ENCODE measurements at regions not wholly inside any gene's neighbourhood (a gene's known extent, or its start where the extent isn't known, plus 50 kb on each side); places are given as distances from the start of the nearest gene placed in this dataset.

- in situ Hi-C loops (cut with MboI; ENCODE audit: low pct_unique_long_range_greater_than_20kb, low sequenced_read_pairs), result no loop called here
These were observed 415.6 kb downstream of the IRX2 start for GRCh38 chr5:2335733-2336515.

GRCh38 chr5:2335125-2335732 is 416.2 kb downstream of the IRX2 start:
- DNase-seq, result no peak
- in situ Hi-C loops (cut with MboI; ENCODE audit: low pct_unique_long_range_greater_than_20kb, low sequenced_read_pairs), result no loop called here

More at GRCh38 chr5:2335733-2336515, 415.6 kb downstream of the IRX2 start:
- DNase-seq, result no peak

GRCh38 chr5:2334719-2335118 is 416.8 kb downstream of the IRX2 start:
- in situ Hi-C loops (cut with MboI; ENCODE audit: low pct_unique_long_range_greater_than_20kb, low sequenced_read_pairs), result no loop called here
- DNase-seq, result no peak

- in situ Hi-C loops (cut with MboI; ENCODE audit: low pct_unique_long_range_greater_than_20kb, low sequenced_read_pairs), result no loop called here
- no peak for DNase-seq
These were observed 418.2 kb downstream of the IRX2 start for GRCh38 chr5:2333291-2333690.

GRCh38 chr5:2332521-2332920 is 419.0 kb downstream of the IRX2 start:
- DNase-seq, result no peak
- in situ Hi-C loops (cut with MboI; ENCODE audit: low pct_unique_long_range_greater_than_20kb, low sequenced_read_pairs), result no loop called here

- no peak for DNase-seq
- in situ Hi-C loops (cut with MboI; ENCODE audit: low pct_unique_long_range_greater_than_20kb, low sequenced_read_pairs), result no loop called here
These were observed 420.9 kb downstream of the IRX2 start for GRCh38 chr5:2330325-2331130.

GRCh38 chr5:2329741-2330140 is 421.7 kb downstream of the IRX2 start:
- no peak for DNase-seq
- in situ Hi-C loops (cut with MboI; ENCODE audit: low pct_unique_long_range_greater_than_20kb, low sequenced_read_pairs), result no loop called here

- DNase-seq, result no peak
- in situ Hi-C loops (cut with MboI; ENCODE audit: low pct_unique_long_range_greater_than_20kb, low sequenced_read_pairs), result no loop called here
These were observed 424.9 kb downstream of the IRX2 start for GRCh38 chr5:2326601-2327000.

- DNase-seq, result no peak
- in situ Hi-C loops (cut with MboI; ENCODE audit: low pct_unique_long_range_greater_than_20kb, low sequenced_read_pairs), result no loop called here
These were observed 426.7 kb downstream of the IRX2 start for GRCh38 chr5:2324788-2325187.

GRCh38 chr5:2320611-2321010 is 430.9 kb downstream of the IRX2 start:
- in situ Hi-C loops (cut with MboI; ENCODE audit: low pct_unique_long_range_greater_than_20kb, low sequenced_read_pairs), result no loop called here
- no peak for DNase-seq

GRCh38 chr5:2317540-2317939 is 433.9 kb downstream of the IRX2 start:
- in situ Hi-C loops (cut with MboI; ENCODE audit: low pct_unique_long_range_greater_than_20kb, low sequenced_read_pairs), result no loop called here
- DNase-seq, result no peak

- in situ Hi-C loops (cut with MboI; ENCODE audit: low pct_unique_long_range_greater_than_20kb, low sequenced_read_pairs), result no loop called here
These were observed 429.1 kb upstream of the IRX4 start for GRCh38 chr5:2311851-2312250.

GRCh38 chr5:2310946-2311345 is 428.2 kb upstream of the IRX4 start:
- in situ Hi-C loops (cut with MboI; ENCODE audit: low pct_unique_long_range_greater_than_20kb, low sequenced_read_pairs), result no loop called here
- DNase-seq, result no peak

More at GRCh38 chr5:2311851-2312250, 429.1 kb upstream of the IRX4 start:
- no peak for DNase-seq

GRCh38 chr5:2307631-2308030 is 424.9 kb upstream of the IRX4 start:
- in situ Hi-C loops (cut with MboI; ENCODE audit: low pct_unique_long_range_greater_than_20kb, low sequenced_read_pairs), result no loop called here
- no peak for DNase-seq

- in situ Hi-C loops (cut with MboI; ENCODE audit: low pct_unique_long_range_greater_than_20kb, low sequenced_read_pairs), result no loop called here
- no peak for DNase-seq
These were observed 424.0 kb upstream of the IRX4 start for GRCh38 chr5:2306711-2307110.

GRCh38 chr5:2303431-2304100 is 420.8 kb upstream of the IRX4 start:
- DNase-seq, result no peak
- in situ Hi-C loops (cut with MboI; ENCODE audit: low pct_unique_long_range_greater_than_20kb, low sequenced_read_pairs), result no loop called here

GRCh38 chr5:2302169-2302568 is 419.4 kb upstream of the IRX4 start:
- no peak for DNase-seq
- in situ Hi-C loops (cut with MboI; ENCODE audit: low pct_unique_long_range_greater_than_20kb, low sequenced_read_pairs), result no loop called here

GRCh38 chr5:2300861-2301574 is 418.3 kb upstream of the IRX4 start:
- in situ Hi-C loops (cut with MboI; ENCODE audit: low pct_unique_long_range_greater_than_20kb, low sequenced_read_pairs), result no loop called here
- no peak for DNase-seq

- DNase-seq, result no peak
These were observed 417.7 kb upstream of the IRX4 start for GRCh38 chr5:2300421-2300820.

More at GRCh38 chr5:2300421-2300820, 417.7 kb upstream of the IRX4 start:
- in situ Hi-C loops (cut with MboI; ENCODE audit: low pct_unique_long_range_greater_than_20kb, low sequenced_read_pairs), result no loop called here

Measured in KBM-7 (cell line).